MCF 10A (cell line): ENCODE measurements at regions not wholly inside any gene's neighbourhood (a gene's known extent, or its start where the extent isn't known, plus 50 kb on each side); places are given as distances from the start of the nearest gene placed in this dataset.
"Not testable (repeated sequence)": the region's sequence is repeated elsewhere in the genome, so short reads cannot be mapped to it uniquely, and the experiment has no call there.

Experiments
- BruUV-seq: library from RNA; stranded (reverse); fragments of 400-500 nt; replicated peaks from 2 replicates; lab custom pipeline; 2021; lab: Mats Ljungman, UMichigan
- CTCF ChIA-PET: fragments of 300-600 bp; sonication (Branson Sonifier 250); formaldehyde crosslinking; extraction: SDS; loops from one replicate; lab custom pipeline; 2021; ENCODE audit warnings: antibody characterized with exemption, inconsistent platforms; lab: Yijun Ruan, JAX
- POLR2A ChIA-PET: fragments of 300-600, 350-650 bp; sonication (Branson Sonifier 250); formaldehyde crosslinking; extraction: SDS; loops from one replicate; lab custom pipeline; 2020; ENCODE audit warnings: antibody characterized with exemption, inconsistent platforms; lab: Yijun Ruan, JAX
- DNase-seq: peaks from one replicate; pipeline ENCODE4 v3.0.0-alpha.2; 2018; ENCODE audit not compliant: unreplicated experiment
- H3K27ac Mint-ChIP-seq: one replicate; pipeline ENCODE4 v1.8.0; 2022; ENCODE audit warnings: mild to moderate bottlenecking, low read depth, mixed read lengths; ENCODE audit not compliant: unreplicated experiment
- H3K27me3 Mint-ChIP-seq: one replicate; pipeline ENCODE4 v1.8.0; 2022; ENCODE audit warnings: mixed read lengths; ENCODE audit not compliant: insufficient read depth, unreplicated experiment
- H3K36me3 Mint-ChIP-seq: one replicate; pipeline ENCODE4 v1.8.0; 2022; ENCODE audit warnings: mild to moderate bottlenecking, moderate library complexity, mixed read lengths; ENCODE audit not compliant: insufficient read depth, unreplicated experiment
- H3K4me1 Mint-ChIP-seq: one replicate; pipeline ENCODE4 v1.8.0; 2022; ENCODE audit warnings: mixed read lengths; ENCODE audit not compliant: insufficient read depth, unreplicated experiment
- H3K4me3 Mint-ChIP-seq: one replicate; pipeline ENCODE4 v1.8.0; 2022; ENCODE audit warnings: mild to moderate bottlenecking, moderate library complexity, mixed read lengths; ENCODE audit not compliant: unreplicated experiment
- H3K9me3 Mint-ChIP-seq: one replicate; pipeline ENCODE4 v1.8.0; 2022; ENCODE audit warnings: mixed read lengths; ENCODE audit not compliant: unreplicated experiment
- CTCF ChIP-seq: fragments of 200-600 bp; IDR thresholded peaks from one replicate; pipeline ENCODE4 v1.8.0; 2022; ENCODE audit warnings: antibody characterized with exemption, mild to moderate bottlenecking; ENCODE audit not compliant: unreplicated experiment
- intact Hi-C: fragments of 100-400 bp; cut with micrococcal nuclease; formaldehyde crosslinking; loops from 2 replicates; pipeline ENCODE4 v1.14.1; 2022

GRCh38 chr11:100409267-100409666 is 277.8 kb upstream of the ARHGAP42 start:
- H3K4me3 Mint-ChIP-seq, POLR2A ChIA-PET, CTCF ChIA-PET, H3K4me1 Mint-ChIP-seq, H3K27me3 Mint-ChIP-seq, H3K9me3 Mint-ChIP-seq, H3K36me3 Mint-ChIP-seq, BruUV-seq, DNase-seq, H3K27ac Mint-ChIP-seq: not testable (repeated sequence)
- intact Hi-C loops = loop anchor here (10.0 kb wide), 1 partner anchor 514 kb away; no protein-coding TSS in a partner anchor

- no peak for TF ChIP-seq CTCF
- Mint-ChIP-seq H3K4me1 (no peaks in the 10 kb centered on the region), H3K27ac (no peak overlapping the region), H3K27me3 (no peaks in the 10 kb centered on the region), H3K36me3 (no peaks in the 10 kb centered on the region), H3K4me3 (no peak overlapping the region), H3K9me3 (peaks cover 19% of the 10 kb centered on the region)
- intact Hi-C loops = no loop called here
- CTCF ChIA-PET = interaction anchor here (0.6 to 0.8 kb wide), 3 partner anchors 19 to 1013 kb away, joined by 3 read pairs; no protein-coding TSS in a partner anchor
- BruUV-seq = no TSS peak
- POLR2A ChIA-PET = no interaction called here
- DNase-seq = no peak
These were observed 267.6 kb upstream of the ARHGAP42 start for GRCh38 chr11:100419518-100419917.

- ChIA-PET CTCF (interaction anchor here (0.7 kb wide), 1 partner anchor 720 kb away, joined by 3 read pairs; no protein-coding TSS in a partner anchor), POLR2A (no interaction called here)
- Mint-ChIP-seq H3K4me3 (no peak overlapping the region), H3K27ac (no peak overlapping the region), H3K27me3 (no peaks in the 10 kb centered on the region), H3K4me1 (no peaks in the 10 kb centered on the region), H3K36me3 (no peaks in the 10 kb centered on the region), H3K9me3 (no peaks in the 10 kb centered on the region)
- peak; percentile 21 for DNase-seq
- no peak for TF ChIP-seq CTCF
- intact Hi-C loops = no loop called here
- no TSS peak for BruUV-seq
These were observed 252.1 kb upstream of the ARHGAP42 start for GRCh38 chr11:100434821-100435641.

DNA sequence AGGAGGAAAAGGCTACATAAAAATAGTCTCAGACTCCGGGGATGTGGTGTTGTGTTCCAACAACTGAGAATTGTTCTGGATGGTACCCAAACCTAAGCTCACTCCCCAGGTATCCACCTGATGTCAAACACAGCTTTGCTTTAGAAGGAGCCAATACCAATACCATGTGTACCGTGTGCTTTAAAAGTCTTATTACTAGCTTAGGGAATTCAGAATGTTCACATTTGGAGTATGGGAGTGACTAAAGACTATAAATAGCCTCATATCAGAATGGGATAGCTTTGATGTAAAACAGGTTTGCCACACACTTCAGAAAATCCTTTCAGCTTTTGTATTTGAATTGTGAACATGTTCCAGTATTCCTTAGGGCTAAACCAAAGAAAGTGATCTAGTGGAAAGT is 248.7 kb upstream of the ARHGAP42 start:
- POLR2A ChIA-PET = no interaction called here
- no peak for TF ChIP-seq CTCF
- Mint-ChIP-seq H3K4me1 (no peaks in the 10 kb centered on the region), H3K36me3 (no peaks in the 10 kb centered on the region), H3K27ac (no peak overlapping the region), H3K27me3 (no peaks in the 10 kb centered on the region), H3K9me3 (peaks cover 14% of the 10 kb centered on the region), H3K4me3 (no peak overlapping the region)
- DNase-seq = no peak
- no TSS peak for BruUV-seq
- intact Hi-C loops = no loop called here
- CTCF ChIA-PET = interaction anchor here (1.0 kb wide), 1 partner anchor 18 kb away, joined by 3 read pairs; no protein-coding TSS in a partner anchor
